ENCODE measurements at regions not wholly inside any gene's neighbourhood (a gene's known extent, or its start where the extent isn't known, plus 50 kb on each side); places are given as distances from the start of the nearest gene placed in this dataset.

- no peak for DNase-seq (ENCODE audit: low spot score)
- TF ChIP-seq CTCF (IDR thresholded peaks at IDR 0.05), result no peak
- no peak for ATAC-seq (ENCODE audit: low FRiP score)
Measured at GRCh38 chr16:63195336-63195735, 1159.1 kb upstream of the CDH8 start.

GRCh38 chr16:63192980-63193379 lies 1156.7 kb upstream of the CDH8 start:
- no peak for TF ChIP-seq CTCF (IDR thresholded peaks at IDR 0.05)

GRCh38 chr16:63188086-63188771 lies 1152.0 kb upstream of the CDH8 start:
- ATAC-seq (ENCODE audit: low FRiP score) (no peak), DNase-seq (ENCODE audit: low spot score) (no peak)
- no peak for TF ChIP-seq CTCF (IDR thresholded peaks at IDR 0.05)

More at GRCh38 chr16:63192980-63193379, 1156.7 kb upstream of the CDH8 start:
- DNase-seq (ENCODE audit: low spot score), result no peak
- no peak for ATAC-seq (ENCODE audit: low FRiP score)

GRCh38 chr16:63187638-63188037 lies 1151.4 kb upstream of the CDH8 start:
- no peak for DNase-seq (ENCODE audit: low spot score)
- no peak for ATAC-seq (ENCODE audit: low FRiP score)
- no peak for TF ChIP-seq CTCF (IDR thresholded peaks at IDR 0.05)

GRCh38 chr16:63185235-63185780 lies 1149.1 kb upstream of the CDH8 start:
- ATAC-seq (ENCODE audit: low FRiP score), result no peak
- DNase-seq (ENCODE audit: low spot score), result no peak
- TF ChIP-seq CTCF (IDR thresholded peaks at IDR 0.05), result no peak

GRCh38 chr16:63183743-63184142 lies 1147.5 kb upstream of the CDH8 start:
- no peak for DNase-seq (ENCODE audit: low spot score)

More at GRCh38 chr16:63183743-63184142, 1147.5 kb upstream of the CDH8 start:
- TF ChIP-seq CTCF (IDR thresholded peaks at IDR 0.05), result no peak
- no peak for ATAC-seq (ENCODE audit: low FRiP score)

All from omental fat pad (tissue), 3 donors.